ENCODE measurements at regions not wholly inside any gene's neighbourhood (a gene's known extent, or its start where the extent isn't known, plus 50 kb on each side); places are given as distances from the start of the nearest gene placed in this dataset.

DNA sequence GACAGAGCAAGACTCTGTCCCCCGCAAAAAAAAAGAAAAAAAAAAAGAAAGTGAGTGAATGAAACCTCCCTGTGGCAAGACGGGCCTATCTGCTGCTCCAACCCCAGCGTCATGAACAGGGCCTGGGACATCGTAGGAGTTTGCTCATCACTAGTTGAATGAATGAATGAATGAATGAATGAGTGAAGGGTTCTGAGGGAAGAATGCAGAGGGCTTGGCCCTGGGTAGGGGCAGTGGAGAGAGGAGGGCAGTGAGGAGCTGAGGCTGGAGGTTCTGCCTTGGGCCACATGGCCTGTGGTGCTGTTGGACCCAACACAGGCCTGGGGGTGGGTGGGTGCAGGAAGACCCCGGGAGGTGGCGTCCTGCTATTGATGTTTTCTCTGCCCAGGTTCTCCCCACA lies 125.5 kb upstream of the CIBAR2 start:
- Histone ChIP-seq H3K4me3 (ENCODE audit: low read length, poor library complexity, severe bottlenecking) (no peak overlapping the region), H3K27me3 (ENCODE audit: insufficient read depth, low read length, poor library complexity, severe bottlenecking) (no peaks in the 10 kb centered on the region), H3K79me2 (ENCODE audit: insufficient read depth, low read length) (no peaks in the 10 kb centered on the region), H3K4me1 (ENCODE audit: insufficient read depth, low read length, poor library complexity, severe bottlenecking) (peaks cover 5% of the 10 kb centered on the region), H4K20me1 (ENCODE audit: insufficient read depth, low read length, poor library complexity, severe bottlenecking) (no peaks in the 10 kb centered on the region), H3K9ac (ENCODE audit: low read depth, low read length, poor library complexity, severe bottlenecking) (no peak overlapping the region), H3K36me3 (ENCODE audit: insufficient read depth, low read length) (no peaks in the 10 kb centered on the region), H2AFZ (ENCODE audit: low read length) (no peak overlapping the region), H3K9me3 (ENCODE audit: insufficient read depth, low read depth, low read length) (no peaks in the 10 kb centered on the region), H3K9me2 (replicated peaks; ENCODE audit: low read depth, low read length) (no peaks in the 10 kb centered on the region), H3F3A (ENCODE audit: low read depth) (no peaks in the 10 kb centered on the region), H3K4me2 (ENCODE audit: low read depth, low read length, poor library complexity, severe bottlenecking) (no peak overlapping the region)
- no peak for TF ChIP-seq EZH2phosphoT487 (IDR thresholded peaks at IDR 0.05; ENCODE audit: borderline replicate concordance)
- TF ChIP-seq, protein P1, sequence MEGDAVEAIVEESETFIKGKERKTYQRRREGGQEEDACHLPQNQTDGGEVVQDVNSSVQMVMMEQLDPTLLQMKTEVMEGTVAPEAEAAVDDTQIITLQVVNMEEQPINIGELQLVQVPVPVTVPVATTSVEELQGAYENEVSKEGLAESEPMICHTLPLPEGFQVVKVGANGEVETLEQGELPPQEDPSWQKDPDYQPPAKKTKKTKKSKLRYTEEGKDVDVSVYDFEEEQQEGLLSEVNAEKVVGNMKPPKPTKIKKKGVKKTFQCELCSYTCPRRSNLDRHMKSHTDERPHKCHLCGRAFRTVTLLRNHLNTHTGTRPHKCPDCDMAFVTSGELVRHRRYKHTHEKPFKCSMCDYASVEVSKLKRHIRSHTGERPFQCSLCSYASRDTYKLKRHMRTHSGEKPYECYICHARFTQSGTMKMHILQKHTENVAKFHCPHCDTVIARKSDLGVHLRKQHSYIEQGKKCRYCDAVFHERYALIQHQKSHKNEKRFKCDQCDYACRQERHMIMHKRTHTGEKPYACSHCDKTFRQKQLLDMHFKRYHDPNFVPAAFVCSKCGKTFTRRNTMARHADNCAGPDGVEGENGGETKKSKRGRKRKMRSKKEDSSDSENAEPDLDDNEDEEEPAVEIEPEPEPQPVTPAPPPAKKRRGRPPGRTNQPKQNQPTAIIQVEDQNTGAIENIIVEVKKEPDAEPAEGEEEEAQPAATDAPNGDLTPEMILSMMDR (conservative IDR thresholded peaks at IDR 0.05; ENCODE audit: low read length) = no peak

DNA sequence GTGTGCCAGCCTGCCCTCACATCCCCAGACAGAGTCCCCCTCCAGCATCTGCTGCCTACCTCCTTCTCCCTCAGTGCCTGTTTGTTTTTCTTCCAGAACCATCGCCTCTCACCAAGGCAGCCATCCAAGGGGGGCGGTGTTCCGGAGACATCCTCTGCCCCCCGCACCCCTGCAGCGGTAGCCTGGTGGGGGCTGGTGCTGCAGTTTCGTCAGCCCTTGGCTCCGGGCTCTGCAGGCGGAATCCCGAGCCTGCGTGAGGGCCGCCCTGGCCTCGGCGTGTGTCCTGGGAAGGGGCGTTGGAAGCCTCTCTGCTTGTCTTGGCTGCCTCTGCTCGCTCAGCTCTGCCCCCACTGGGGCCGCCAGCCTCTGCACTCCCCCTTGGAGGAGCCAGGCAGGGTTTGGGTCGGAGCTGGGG lies 126.0 kb upstream of the CIBAR2 start:
- no peaks in the 10 kb centered on the region for H3K9me2 ChIP-seq (replicated peaks; ENCODE audit: low read depth, low read length)
- H3K9ac ChIP-seq (ENCODE audit: low read depth, low read length, poor library complexity, severe bottlenecking) = no peak overlapping the region
- no peaks in the 10 kb centered on the region for H4K20me1 ChIP-seq (ENCODE audit: insufficient read depth, low read length, poor library complexity, severe bottlenecking)
- peaks cover 5% of the 10 kb centered on the region for H3K4me1 ChIP-seq (ENCODE audit: insufficient read depth, low read length, poor library complexity, severe bottlenecking)
- no peak overlapping the region for H2AFZ ChIP-seq (ENCODE audit: low read length)
- no peaks in the 10 kb centered on the region for H3K9me3 ChIP-seq (ENCODE audit: insufficient read depth, low read depth, low read length)
- no peaks in the 10 kb centered on the region for H3K79me2 ChIP-seq (ENCODE audit: insufficient read depth, low read length)
- no peak overlapping the region for H3K4me3 ChIP-seq (ENCODE audit: low read length, poor library complexity, severe bottlenecking)
- no peaks in the 10 kb centered on the region for H3F3A ChIP-seq (ENCODE audit: low read depth)
- no peak overlapping the region for H3K4me2 ChIP-seq (ENCODE audit: low read depth, low read length, poor library complexity, severe bottlenecking)
- TF ChIP-seq EZH2phosphoT487 (IDR thresholded peaks at IDR 0.05; ENCODE audit: borderline replicate concordance) = no peak
- TF ChIP-seq, protein P1 (conservative IDR thresholded peaks at IDR 0.05; ENCODE audit: low read length) = 0 out of 2 replicates have a peak, but pooled peaks have one; percentile 11
- no peaks in the 10 kb centered on the region for H3K27me3 ChIP-seq (ENCODE audit: insufficient read depth, low read length, poor library complexity, severe bottlenecking)
- no peaks in the 10 kb centered on the region for H3K36me3 ChIP-seq (ENCODE audit: insufficient read depth, low read length)

DNA sequence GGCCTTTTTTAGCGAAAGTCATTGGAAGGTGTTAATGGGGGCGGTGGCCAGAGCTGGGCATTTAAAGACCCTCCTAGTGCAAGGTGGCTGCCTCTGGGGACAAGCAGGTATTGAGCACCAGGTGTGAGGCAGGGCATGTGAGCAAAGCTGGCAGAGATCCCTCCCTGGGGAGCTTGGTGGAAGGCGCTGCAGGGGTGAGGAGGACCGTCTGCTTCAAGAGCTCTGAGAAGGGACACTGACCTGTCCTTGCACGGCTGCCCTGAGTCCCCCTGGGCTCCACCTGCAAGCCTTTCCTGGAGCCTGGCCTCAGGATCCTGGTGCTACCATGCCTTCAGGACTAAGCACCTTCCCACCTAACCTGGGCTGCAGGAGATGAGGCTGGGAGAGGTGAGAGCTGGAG lies 127.0 kb upstream of the CIBAR2 start:
- no peak overlapping the region for H3K4me2 ChIP-seq (ENCODE audit: low read depth, low read length, poor library complexity, severe bottlenecking)
- no peak overlapping the region for H3K4me3 ChIP-seq (ENCODE audit: low read length, poor library complexity, severe bottlenecking)
- H3K4me1 ChIP-seq (ENCODE audit: insufficient read depth, low read length, poor library complexity, severe bottlenecking) = peaks cover 5% of the 10 kb centered on the region
- H3K27me3 ChIP-seq (ENCODE audit: insufficient read depth, low read length, poor library complexity, severe bottlenecking) = no peaks in the 10 kb centered on the region
- no peaks in the 10 kb centered on the region for H3K36me3 ChIP-seq (ENCODE audit: insufficient read depth, low read length)
- H4K20me1 ChIP-seq (ENCODE audit: insufficient read depth, low read length, poor library complexity, severe bottlenecking) = no peaks in the 10 kb centered on the region
- no peaks in the 10 kb centered on the region for H3F3A ChIP-seq (ENCODE audit: low read depth)
- TF ChIP-seq, protein P1 (conservative IDR thresholded peaks at IDR 0.05; ENCODE audit: low read length) = no peak
- no peak for TF ChIP-seq EZH2phosphoT487 (IDR thresholded peaks at IDR 0.05; ENCODE audit: borderline replicate concordance)
- H3K9ac ChIP-seq (ENCODE audit: low read depth, low read length, poor library complexity, severe bottlenecking) = no peak overlapping the region
- no peaks in the 10 kb centered on the region for H3K9me2 ChIP-seq (replicated peaks; ENCODE audit: low read depth, low read length)
- H2AFZ ChIP-seq (ENCODE audit: low read length) = no peak overlapping the region
- H3K9me3 ChIP-seq (ENCODE audit: insufficient read depth, low read depth, low read length) = no peaks in the 10 kb centered on the region
- no peaks in the 10 kb centered on the region for H3K79me2 ChIP-seq (ENCODE audit: insufficient read depth, low read length)

Measured in Loucy (cell line).